Keratinocyte (primary cell): ENCODE measurements at regions not wholly inside any gene's neighbourhood (a gene's known extent, or its start where the extent isn't known, plus 50 kb on each side); places are given as distances from the start of the nearest gene placed in this dataset.
A peak's percentile ranks its signal among the peaks of the same experiment; 100 is the strongest.
"Not testable (repeated sequence)": the region's sequence is repeated elsewhere in the genome, so short reads cannot be mapped to it uniquely, and the experiment has no call there.

Experiments used
- DNase-seq: peaks from one replicate; pipeline ENCODE4 v3.0.0-alpha.2; 2011; ENCODE audit warnings: low read depth, missing footprints, low spot score
- FAIRE-seq: peaks from 2 replicates; lab custom pipeline; 2011; peaks lifted over from hg19 to GRCh38; lab: Jason Lieb, UNC
- H2AFZ ChIP-seq: 2 replicates; pipeline ENCODE4 v1.6.0; 2012; ENCODE audit warnings: low read length, control low read depth, inconsistent platforms; ENCODE audit not compliant: control insufficient read depth
- H3K27ac ChIP-seq: 2 replicates; pipeline ENCODE4 v1.5.1; 2011; ENCODE audit warnings: low read length; ENCODE audit not compliant: control insufficient read depth, insufficient read depth
- H3K27me3 ChIP-seq: 3 replicates; pipeline ENCODE4 v1.6.0; 2011; ENCODE audit warnings: low read length; ENCODE audit not compliant: control insufficient read depth, insufficient read depth; ENCODE audit errors: extremely low read depth
- H3K36me3 ChIP-seq, 2 experiments: 2 replicates in 1 of 2; 3 replicates in 1 of 2; pipeline ENCODE4 v1.5.1; 2011; ENCODE audit warnings: low read length in 2 of 2, mild to moderate bottlenecking in 1 of 2; ENCODE audit not compliant: control insufficient read depth in 2 of 2, insufficient read depth in 2 of 2; ENCODE audit errors: extremely low read depth in 1 of 2
- H3K4me1 ChIP-seq: 3 replicates; pipeline ENCODE4 v1.5.1; 2011; ENCODE audit warnings: low read length; ENCODE audit not compliant: control insufficient read depth, insufficient read depth; ENCODE audit errors: extremely low read depth
- H3K4me2 ChIP-seq: 3 replicates; pipeline ENCODE4 v1.6.0; 2011; ENCODE audit warnings: low read depth, low read length; ENCODE audit not compliant: control insufficient read depth, insufficient read depth; ENCODE audit errors: extremely low read depth
- H3K4me3 ChIP-seq, 3 experiments: fragments of 200-600 bp in 1 of 3; sonication (generic) in 1 of 3; 2 replicates in 2 of 3; 3 replicates in 1 of 3; pipeline ENCODE4 v1.5.1; 2011 to 2016; ENCODE audit warnings: low read length in 3 of 3, mild to moderate bottlenecking in 3 of 3, control low read depth in 2 of 3, inconsistent platforms in 1 of 3, low read depth in 1 of 3, mixed read lengths in 1 of 3, mixed run types in 1 of 3, moderate library complexity in 1 of 3; ENCODE audit not compliant: control insufficient read depth in 2 of 3, insufficient read depth in 2 of 3; ENCODE audit errors: extremely low read depth in 1 of 3
- H3K79me2 ChIP-seq: 2 replicates; pipeline ENCODE4 v1.6.0; 2012; ENCODE audit warnings: low read length; ENCODE audit not compliant: control insufficient read depth, insufficient read depth
- H3K9ac ChIP-seq: 3 replicates; pipeline ENCODE4 v1.6.0; 2011; ENCODE audit warnings: low read length; ENCODE audit not compliant: control insufficient read depth, insufficient read depth; ENCODE audit errors: extremely low read depth
- H3K9me1 ChIP-seq: 3 replicates; pipeline ENCODE4 v1.6.0; 2011; ENCODE audit warnings: low read length; ENCODE audit not compliant: control insufficient read depth, insufficient read depth; ENCODE audit errors: extremely low read depth
- H3K9me3 ChIP-seq: 2 replicates; pipeline ENCODE4 v1.5.1; 2012; ENCODE audit warnings: low read depth, low read length; ENCODE audit not compliant: control insufficient read depth
- H4K20me1 ChIP-seq: 3 replicates; pipeline ENCODE4 v1.6.0; 2011; ENCODE audit warnings: low read length; ENCODE audit not compliant: control insufficient read depth, insufficient read depth; ENCODE audit errors: extremely low read depth
- EZH2 ChIP-seq: IDR thresholded peaks from one replicate; pipeline ENCODE4 v1.6.1; 2012; ENCODE audit warnings: inconsistent platforms, mild to moderate bottlenecking, low read length, moderate library complexity
- dilution Hi-C: fragments of 300-500 bp; cut with MboI; formaldehyde crosslinking; loops from one replicate; pipeline ENCODE4 v1.7.0; 2020; ENCODE audit warnings: low sequenced_read_pairs; ENCODE audit not compliant: extremely low pct_ligation_motif_present
- TF ChIP-seq, protein P1 (sequence below), 3 experiments: IDR thresholded peaks in 1 of 3; conservative IDR thresholded peaks in 1 of 3; optimal IDR thresholded peaks in 1 of 3; 2 replicates in 2 of 3; 3 replicates in 1 of 3; pipeline versions ENCODE3 to v1.5.1; 2011; ENCODE audit warnings: low read length in 3 of 3, mild to moderate bottlenecking in 3 of 3, moderate library complexity in 2 of 3, control low read depth in 1 of 3, inconsistent platforms in 1 of 3; ENCODE audit not compliant: insufficient read depth in 2 of 3; ENCODE audit errors: extremely low read depth in 1 of 3

- H4K20me1 ChIP-seq, DNase-seq, H3K79me2 ChIP-seq, H3K4me3 ChIP-seq, H3K9ac ChIP-seq, dilution Hi-C loops, H3K27ac ChIP-seq, FAIRE-seq, H3K36me3 ChIP-seq, H3K4me1 ChIP-seq, H3K9me3 ChIP-seq, H3K9me1 ChIP-seq, H3K4me2 ChIP-seq, H2AFZ ChIP-seq, H3K27me3 ChIP-seq: not testable (repeated sequence)
- TF ChIP-seq, protein P1, sequence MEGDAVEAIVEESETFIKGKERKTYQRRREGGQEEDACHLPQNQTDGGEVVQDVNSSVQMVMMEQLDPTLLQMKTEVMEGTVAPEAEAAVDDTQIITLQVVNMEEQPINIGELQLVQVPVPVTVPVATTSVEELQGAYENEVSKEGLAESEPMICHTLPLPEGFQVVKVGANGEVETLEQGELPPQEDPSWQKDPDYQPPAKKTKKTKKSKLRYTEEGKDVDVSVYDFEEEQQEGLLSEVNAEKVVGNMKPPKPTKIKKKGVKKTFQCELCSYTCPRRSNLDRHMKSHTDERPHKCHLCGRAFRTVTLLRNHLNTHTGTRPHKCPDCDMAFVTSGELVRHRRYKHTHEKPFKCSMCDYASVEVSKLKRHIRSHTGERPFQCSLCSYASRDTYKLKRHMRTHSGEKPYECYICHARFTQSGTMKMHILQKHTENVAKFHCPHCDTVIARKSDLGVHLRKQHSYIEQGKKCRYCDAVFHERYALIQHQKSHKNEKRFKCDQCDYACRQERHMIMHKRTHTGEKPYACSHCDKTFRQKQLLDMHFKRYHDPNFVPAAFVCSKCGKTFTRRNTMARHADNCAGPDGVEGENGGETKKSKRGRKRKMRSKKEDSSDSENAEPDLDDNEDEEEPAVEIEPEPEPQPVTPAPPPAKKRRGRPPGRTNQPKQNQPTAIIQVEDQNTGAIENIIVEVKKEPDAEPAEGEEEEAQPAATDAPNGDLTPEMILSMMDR (optimal IDR thresholded peaks at IDR 0.05 in 1 of 3, IDR thresholded peaks at IDR 0.05 in 1 of 3, conservative IDR thresholded peaks at IDR 0.05 in 1 of 3; ENCODE audit: extremely low read depth in 1 of 3, insufficient read depth in 2 of 3, low read length in 3 of 3) = peak in 1 of 3 experiments; percentile 8
Observed at GRCh38 chr16:13739621-13740373, 180.2 kb upstream of the ERCC4 start.

DNA sequence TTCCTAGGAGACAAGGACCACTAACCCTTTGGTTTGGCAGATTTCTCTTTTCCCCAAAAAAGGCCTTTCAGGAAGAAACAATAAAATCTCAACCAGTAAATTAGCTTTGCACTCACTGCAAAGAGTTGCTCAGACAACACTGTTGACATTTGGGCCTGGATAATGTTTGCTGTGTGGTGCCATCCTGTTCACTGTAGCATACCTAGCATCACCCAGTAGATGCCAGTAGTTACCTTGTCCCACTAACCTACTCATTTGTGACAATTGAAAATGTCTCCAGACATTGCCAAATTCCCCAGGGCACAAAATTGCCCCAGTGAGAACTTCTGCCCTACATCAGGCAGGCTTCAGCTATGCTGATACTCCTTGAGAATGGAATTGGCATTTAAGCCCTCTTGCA lies 177.0 kb upstream of the ERCC4 start:
- Histone ChIP-seq H2AFZ (no peak overlapping the region), H3K27me3 (no peaks in the 10 kb centered on the region), H4K20me1 (no peaks in the 10 kb centered on the region), H3K9me3 (no peaks in the 10 kb centered on the region), H3K4me3 (no peak overlapping the region), H3K79me2 (no peaks in the 10 kb centered on the region), H3K4me2 (no peak overlapping the region), H3K36me3 (no peaks in the 10 kb centered on the region), H3K4me1 (no peaks in the 10 kb centered on the region), H3K27ac (no peak overlapping the region), H3K9ac (no peak overlapping the region), H3K9me1 (no peaks in the 10 kb centered on the region)
- DNase-seq (no peak), FAIRE-seq (no peak)
- TF ChIP-seq EZH2 = no peak
- TF ChIP-seq, protein P1 (optimal IDR thresholded peaks at IDR 0.05 in 1 of 3, IDR thresholded peaks at IDR 0.05 in 1 of 3, conservative IDR thresholded peaks at IDR 0.05 in 1 of 3; ENCODE audit: extremely low read depth in 1 of 3, insufficient read depth in 2 of 3, low read length in 3 of 3) = no peak
- dilution Hi-C loops = no loop called here
